PC-9 (cell line): ENCODE measurements at regions not wholly inside any gene's neighbourhood (a gene's known extent, or its start where the extent isn't known, plus 50 kb on each side); places are given as distances from the start of the nearest gene placed in this dataset.

Experiments
- BruUV-seq: library from RNA; stranded (reverse); fragments of 400-500 nt; replicated peaks from 2 replicates; lab custom pipeline; 2021; lab: Mats Ljungman, UMichigan
- CTCF ChIA-PET: fragments of 300-600 bp; sonication (Branson Sonifier 250); formaldehyde crosslinking; loops from one replicate; lab custom pipeline; 2022; ENCODE audit warnings: antibody characterized with exemption; lab: Charles Lee
- POLR2A ChIA-PET: fragments of 300-600 bp; sonication (Branson Sonifier 250); formaldehyde crosslinking; loops from one replicate; lab custom pipeline; 2022; ENCODE audit warnings: antibody characterized with exemption; ENCODE audit not compliant: unreplicated experiment; lab: Charles Lee
- DNase-seq, 2 experiments: peaks; one replicate each; pipeline versions ENCODE4 v3.0.0 to v3.0.0-alpha.2; 2015 to 2022; ENCODE audit warnings: mixed read lengths in 1 of 2
- H2AFZ ChIP-seq: fragments of 200-600 bp; sonication (generic); 2 replicates; pipeline ENCODE4 v1.8.1; 2017; ENCODE audit warnings: antibody characterized with exemption
- H3F3A ChIP-seq: fragments of 200-600 bp; sonication (generic); 2 replicates; pipeline ENCODE4 v1.8.1; 2017; ENCODE audit warnings: antibody characterized with exemption, mild to moderate bottlenecking, low read depth; ENCODE audit not compliant: insufficient read depth
- H3K27ac ChIP-seq: fragments of 200-600 bp; sonication (generic); 2 replicates; pipeline ENCODE4 v1.6.1; 2016; ENCODE audit warnings: mixed run types
- H3K27me3 ChIP-seq: fragments of 200-600 bp; sonication (generic); 2 replicates; pipeline ENCODE4 v1.6.1; 2016; ENCODE audit warnings: low read depth, mixed run types; ENCODE audit not compliant: insufficient read depth
- H3K36me3 ChIP-seq: fragments of 200-600 bp; sonication (generic); 2 replicates; pipeline ENCODE4 v1.6.1; 2016; ENCODE audit warnings: low read depth, mixed run types
- H3K4me1 ChIP-seq: fragments of 200-600 bp; sonication (generic); replicated peaks from 2 replicates; pipeline ENCODE4 v1.6.1; 2016; ENCODE audit warnings: mixed run types; ENCODE audit not compliant: insufficient read depth
- H3K4me2 ChIP-seq: fragments of 200-600 bp; sonication (generic); 2 replicates; pipeline ENCODE4 v1.6.1; 2017; ENCODE audit warnings: mixed run types
- H3K4me3 ChIP-seq: fragments of 200-600 bp; sonication (generic); 2 replicates; pipeline ENCODE4 v1.6.1; 2016; ENCODE audit warnings: mixed run types
- H3K79me2 ChIP-seq: fragments of 200-600 bp; sonication (generic); 2 replicates; pipeline ENCODE4 v1.6.1; 2017; ENCODE audit warnings: low read depth, mixed run types
- H3K9me2 ChIP-seq: fragments of 200-600 bp; sonication (generic); 2 replicates; pipeline ENCODE4 v1.8.1; 2017; ENCODE audit warnings: mild to moderate bottlenecking; ENCODE audit not compliant: insufficient read depth
- H3K9me3 ChIP-seq: fragments of 200-600 bp; sonication (generic); 2 replicates; pipeline ENCODE4 v1.8.1; 2016; ENCODE audit warnings: low read depth; ENCODE audit not compliant: insufficient read depth
- H4K20me1 ChIP-seq: fragments of 200-600 bp; sonication (generic); 2 replicates; pipeline ENCODE4 v1.8.1; 2017; ENCODE audit not compliant: insufficient read depth
- CTCF ChIP-seq: fragments of 200-600 bp; sonication (generic); conservative IDR thresholded peaks from 2 replicates; pipeline ENCODE4 v1.6.1; 2017; ENCODE audit warnings: mixed run types, antibody characterized with exemption, mild to moderate bottlenecking, moderate library complexity
- EZH2 ChIP-seq: fragments of 200-600 bp; sonication (generic); IDR thresholded peaks from 2 replicates; pipeline ENCODE4 v1.8.0; 2017; ENCODE audit warnings: antibody characterized with exemption, low read depth
- intact Hi-C: fragments of 100-400 bp; cut with micrococcal nuclease; formaldehyde crosslinking; loops from one replicate; pipeline ENCODE4 v1.10.0; 2022; ENCODE audit not compliant: unreplicated experiment

DNA sequence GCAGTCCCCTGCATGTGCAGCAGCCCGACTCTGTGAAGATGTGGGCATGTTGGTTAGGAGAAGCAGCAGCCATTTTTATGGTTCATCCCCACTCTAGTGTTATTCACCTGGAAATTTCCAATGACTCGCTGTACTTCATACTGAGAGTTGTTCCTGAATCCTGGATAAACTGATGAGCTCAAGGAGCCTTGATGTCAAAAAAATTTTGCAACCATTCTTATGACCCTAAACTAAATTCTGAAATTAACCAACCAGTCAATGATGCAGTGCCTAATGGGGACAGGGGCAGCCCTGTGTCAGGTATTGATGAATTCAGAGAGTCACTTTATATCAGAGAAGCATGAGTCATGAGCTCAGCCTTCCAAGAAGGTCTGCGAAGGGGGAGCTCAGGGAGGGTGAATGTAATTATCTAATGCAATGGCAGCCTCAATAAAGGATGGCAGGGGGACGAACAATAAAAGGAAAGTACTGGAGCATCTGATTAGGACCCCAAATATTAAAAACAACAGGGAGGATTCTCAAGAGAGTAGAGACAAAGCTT is 108.4 kb upstream of the VEPH1 start:
- no peak overlapping the region for H3K4me3 ChIP-seq
- H3K4me2 ChIP-seq, result no peak overlapping the region
- H3F3A ChIP-seq, result no peaks in the 10 kb centered on the region
- no peaks in the 10 kb centered on the region for H3K4me1 ChIP-seq
- no peak for DNase-seq
- intact Hi-C loops, result loop anchor here (10.0 kb wide), 1 partner anchor 1033 kb away; the partner anchor contains the start of gene GFM1
- H3K9me2 ChIP-seq, result no peaks in the 10 kb centered on the region
- TF ChIP-seq EZH2, result no peak
- no peak for TF ChIP-seq CTCF
- H3K79me2 ChIP-seq, result no peaks in the 10 kb centered on the region
- POLR2A ChIA-PET, result no interaction called here
- H3K27ac ChIP-seq, result no peak overlapping the region
- CTCF ChIA-PET, result interaction anchor here (0.6 kb wide), 1 partner anchor 408 kb away, joined by 3 read pairs; no protein-coding TSS in a partner anchor
- BruUV-seq, result no TSS peak
- H2AFZ ChIP-seq, result no peak overlapping the region; the same call in 1 of the 2 replicates
- H3K36me3 ChIP-seq, result no peaks in the 10 kb centered on the region
- no peaks in the 10 kb centered on the region for H4K20me1 ChIP-seq
- no peaks in the 10 kb centered on the region for H3K9me3 ChIP-seq
- H3K27me3 ChIP-seq, result no peaks in the 10 kb centered on the region

- H3K79me2 ChIP-seq, result no peaks in the 10 kb centered on the region
- TF ChIP-seq CTCF, result no peak
- no peak for TF ChIP-seq EZH2
- POLR2A ChIA-PET, result no interaction called here
- intact Hi-C loops, result loop anchor here (10.0 kb wide), 1 partner anchor 1034 kb away; the partner anchor contains the start of gene GFM1
- no peaks in the 10 kb centered on the region for H3K4me1 ChIP-seq
- H3K9me2 ChIP-seq, result no peaks in the 10 kb centered on the region
- H3K4me2 ChIP-seq, result no peak overlapping the region
- no peaks in the 10 kb centered on the region for H3K9me3 ChIP-seq
- no peak overlapping the region for H3K4me3 ChIP-seq
- no peak overlapping the region for H3K27ac ChIP-seq
- no peaks in the 10 kb centered on the region for H3K27me3 ChIP-seq
- H4K20me1 ChIP-seq, result no peaks in the 10 kb centered on the region
- H2AFZ ChIP-seq, result no peak overlapping the region; the same call in 1 of the 2 replicates
- no peaks in the 10 kb centered on the region for H3K36me3 ChIP-seq
- CTCF ChIA-PET, result no interaction called here
- DNase-seq, result no peak
- BruUV-seq, result no TSS peak
- H3F3A ChIP-seq, result no peaks in the 10 kb centered on the region
Measured at GRCh38 chr3:157610876-157611535, 107.8 kb upstream of the VEPH1 start.

- Histone ChIP-seq H3K9me3 (no peaks in the 10 kb centered on the region), H3K27me3 (no peaks in the 10 kb centered on the region), H3K79me2 (no peaks in the 10 kb centered on the region), H2AFZ (no peak overlapping the region), H3K4me1 (no peaks in the 10 kb centered on the region), H3F3A (no peaks in the 10 kb centered on the region), H3K4me3 (no peak overlapping the region), H4K20me1 (no peaks in the 10 kb centered on the region), H3K36me3 (no peaks in the 10 kb centered on the region), H3K4me2 (no peak overlapping the region), H3K27ac (no peak overlapping the region), H3K9me2 (no peaks in the 10 kb centered on the region)
- TF ChIP-seq EZH2, result no peak
- TF ChIP-seq CTCF, result no peak
- ChIA-PET CTCF (no interaction called here), POLR2A (no interaction called here)
- intact Hi-C loops, result loop anchor here (2.0 kb wide), 1 partner anchor 827 kb away; no protein-coding TSS in a partner anchor
- no TSS peak for BruUV-seq
- DNase-seq, result no peak
Measured at GRCh38 chr3:157607826-157608405, 104.7 kb upstream of the VEPH1 start.
